ENCODE measurements at regions not wholly inside any gene's neighbourhood (a gene's known extent, or its start where the extent isn't known, plus 50 kb on each side); places are given as distances from the start of the nearest gene placed in this dataset.

DNA sequence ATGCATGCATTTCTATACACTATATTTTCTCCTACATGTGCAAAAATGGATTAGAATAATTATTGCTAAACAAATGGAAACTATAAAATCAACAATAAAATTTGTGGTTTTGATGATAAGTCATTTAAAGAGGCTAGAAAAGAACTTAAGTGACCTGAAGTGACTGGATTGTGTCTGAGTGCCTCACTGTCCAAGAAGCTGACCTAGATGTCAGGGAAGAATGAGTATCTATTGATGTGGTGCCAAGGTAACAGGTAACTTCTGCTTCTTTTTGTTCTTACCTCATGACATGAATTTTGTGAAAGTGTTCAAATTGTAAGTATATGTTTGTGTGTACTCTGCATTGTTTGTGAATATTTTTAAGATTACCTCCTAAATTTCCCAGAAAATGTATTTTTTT is 1623.9 kb upstream of the ACVR2A start:
- no peaks in the 10 kb centered on the region for H3K4me1 ChIP-seq (ENCODE audit: insufficient read depth, low read length)
- no peaks in the 10 kb centered on the region for H3K27me3 Mint-ChIP-seq (ENCODE audit: low read depth)
- no peak overlapping the region for H2BK5ac ChIP-seq (ENCODE audit: insufficient read length, low read length)
- no peak overlapping the region for H3K4me3 Mint-ChIP-seq
- TF ChIP-seq, protein P1, sequence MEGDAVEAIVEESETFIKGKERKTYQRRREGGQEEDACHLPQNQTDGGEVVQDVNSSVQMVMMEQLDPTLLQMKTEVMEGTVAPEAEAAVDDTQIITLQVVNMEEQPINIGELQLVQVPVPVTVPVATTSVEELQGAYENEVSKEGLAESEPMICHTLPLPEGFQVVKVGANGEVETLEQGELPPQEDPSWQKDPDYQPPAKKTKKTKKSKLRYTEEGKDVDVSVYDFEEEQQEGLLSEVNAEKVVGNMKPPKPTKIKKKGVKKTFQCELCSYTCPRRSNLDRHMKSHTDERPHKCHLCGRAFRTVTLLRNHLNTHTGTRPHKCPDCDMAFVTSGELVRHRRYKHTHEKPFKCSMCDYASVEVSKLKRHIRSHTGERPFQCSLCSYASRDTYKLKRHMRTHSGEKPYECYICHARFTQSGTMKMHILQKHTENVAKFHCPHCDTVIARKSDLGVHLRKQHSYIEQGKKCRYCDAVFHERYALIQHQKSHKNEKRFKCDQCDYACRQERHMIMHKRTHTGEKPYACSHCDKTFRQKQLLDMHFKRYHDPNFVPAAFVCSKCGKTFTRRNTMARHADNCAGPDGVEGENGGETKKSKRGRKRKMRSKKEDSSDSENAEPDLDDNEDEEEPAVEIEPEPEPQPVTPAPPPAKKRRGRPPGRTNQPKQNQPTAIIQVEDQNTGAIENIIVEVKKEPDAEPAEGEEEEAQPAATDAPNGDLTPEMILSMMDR (conservative IDR thresholded peaks at IDR 0.05): no peak
- H2BK120ac ChIP-seq (ENCODE audit: low read depth, low read length, poor library complexity, severe bottlenecking): no peak overlapping the region
- H2BK12ac ChIP-seq (ENCODE audit: insufficient read length, low read depth, low read length): no peak overlapping the region
- no peak overlapping the region for H4K8ac ChIP-seq (replicated peaks; ENCODE audit: insufficient read length, low read depth, low read length)
- H3K4me1 Mint-ChIP-seq: no peaks in the 10 kb centered on the region
- H3K56ac ChIP-seq (ENCODE audit: insufficient read length, low read depth, low read length): no peak overlapping the region
- no peak overlapping the region for H3K23ac ChIP-seq (ENCODE audit: insufficient read length, low read depth, low read length)
- no peaks in the 10 kb centered on the region for H3K79me2 ChIP-seq (ENCODE audit: insufficient read depth, low read length)
- H3K23me2 ChIP-seq (ENCODE audit: insufficient read length, low read depth, low read length, poor library complexity, severe bottlenecking): no peaks in the 10 kb centered on the region
- H3K4me2 ChIP-seq (ENCODE audit: insufficient read depth, insufficient read length, low read length): no peak overlapping the region
- no peak overlapping the region for H4K5ac ChIP-seq (ENCODE audit: insufficient read length, low read depth, low read length)
- H3K27ac Mint-ChIP-seq: no peak overlapping the region
- no peaks in the 10 kb centered on the region for H3K9me3 ChIP-seq (ENCODE audit: control insufficient read depth, low read depth, low read length)
- peaks cover 0 to 3% of the 10 kb centered on the region in 2 experiments; a peak in 1 of 5 replicates for H3K9me3 Mint-ChIP-seq
- H2AK5ac ChIP-seq (ENCODE audit: insufficient read length, low read length): no peak overlapping the region
- DNase-seq: no peak
- no peak overlapping the region for H2BK15ac ChIP-seq (ENCODE audit: low read depth, low read length)
- H3K9ac ChIP-seq (ENCODE audit: extremely low read depth, insufficient read length, low read length): no peak overlapping the region
- H3K18ac ChIP-seq (ENCODE audit: insufficient read length, low read depth, low read length): no peak overlapping the region
- no peaks in the 10 kb centered on the region for H4K20me1 ChIP-seq (ENCODE audit: control insufficient read depth, insufficient read depth, insufficient read length)
- H3K36me3 Mint-ChIP-seq (ENCODE audit: insufficient read depth in 1 of 3, low read depth in 3 of 3): peaks cover 0 to 8% (median 0%) of the 10 kb centered on the region in 3 experiments; a peak in 3 of 7 replicates
- no peak overlapping the region for H3K14ac ChIP-seq (ENCODE audit: insufficient read depth, low read length)
- H3K4ac ChIP-seq (ENCODE audit: low read depth, low read length): no peak overlapping the region
- H3K27ac ChIP-seq (ENCODE audit: insufficient read length, low read depth, low read length): no peak overlapping the region
- H3K79me1 ChIP-seq (ENCODE audit: insufficient read depth, low read depth, low read length, poor library complexity, severe bottlenecking): no peaks in the 10 kb centered on the region
- H3T11ph ChIP-seq (ENCODE audit: low read length): no peak overlapping the region
- H2BK20ac ChIP-seq (ENCODE audit: low read depth, low read length, poor library complexity, severe bottlenecking): no peak overlapping the region
- no peaks in the 10 kb centered on the region for H3K27me3 ChIP-seq (ENCODE audit: insufficient read depth, low read length)
- no peak overlapping the region for H4K91ac ChIP-seq (ENCODE audit: insufficient read length, low read depth, low read length)
- no peak overlapping the region for H2AFZ ChIP-seq (ENCODE audit: low read length)
